Neutrophil (primary cell): ENCODE measurements at regions not wholly inside any gene's neighbourhood (a gene's known extent, or its start where the extent isn't known, plus 50 kb on each side); places are given as distances from the start of the nearest gene placed in this dataset.

Experiments used
- H3K27ac ChIP-seq: fragments of 200-600 bp; sonication (generic); 2 replicates; pipeline ENCODE4 v1.5.1; 2016; ENCODE audit warnings: mild to moderate bottlenecking, moderate library complexity
- H3K27me3 ChIP-seq: fragments of 200-600 bp; sonication (generic); 2 replicates; pipeline ENCODE4 v1.6.0; 2016; ENCODE audit warnings: mild to moderate bottlenecking
- H3K36me3 ChIP-seq: fragments of 200-600 bp; sonication (generic); 2 replicates; pipeline ENCODE4 v1.5.1; 2017
- H3K4me1 ChIP-seq, 2 experiments: fragments of 200-600 bp in 1 of 2; sonication (generic) in 1 of 2; 1 replicate in 1 of 2; 2 replicates in 1 of 2; pipeline versions ENCODE4 v1.5.1 to v1.6.1; 2013 to 2016; ENCODE audit warnings: low read depth in 1 of 2, low read length in 1 of 2, mild to moderate bottlenecking in 1 of 2, moderate library complexity in 1 of 2; ENCODE audit not compliant: control insufficient read depth in 1 of 2, insufficient read depth in 1 of 2
- H3K4me3 ChIP-seq, 2 experiments: fragments of 200-600 bp in 1 of 2; sonication (generic) in 1 of 2; 1 replicate in 1 of 2; 2 replicates in 1 of 2; pipeline ENCODE4 v1.5.1; 2013 to 2016; ENCODE audit warnings: low read depth in 1 of 2, low read length in 1 of 2, mild to moderate bottlenecking in 1 of 2, moderate library complexity in 1 of 2
- H3K9me3 ChIP-seq: fragments of 200-600 bp; sonication (generic); 2 replicates; pipeline ENCODE4 v1.5.1; 2016
- TF ChIP-seq, protein P1 (sequence below): fragments of 200-600 bp; sonication (generic); IDR thresholded peaks from 2 replicates; pipeline ENCODE4 v1.5.1; 2016; ENCODE audit warnings: antibody characterized with exemption

DNA sequence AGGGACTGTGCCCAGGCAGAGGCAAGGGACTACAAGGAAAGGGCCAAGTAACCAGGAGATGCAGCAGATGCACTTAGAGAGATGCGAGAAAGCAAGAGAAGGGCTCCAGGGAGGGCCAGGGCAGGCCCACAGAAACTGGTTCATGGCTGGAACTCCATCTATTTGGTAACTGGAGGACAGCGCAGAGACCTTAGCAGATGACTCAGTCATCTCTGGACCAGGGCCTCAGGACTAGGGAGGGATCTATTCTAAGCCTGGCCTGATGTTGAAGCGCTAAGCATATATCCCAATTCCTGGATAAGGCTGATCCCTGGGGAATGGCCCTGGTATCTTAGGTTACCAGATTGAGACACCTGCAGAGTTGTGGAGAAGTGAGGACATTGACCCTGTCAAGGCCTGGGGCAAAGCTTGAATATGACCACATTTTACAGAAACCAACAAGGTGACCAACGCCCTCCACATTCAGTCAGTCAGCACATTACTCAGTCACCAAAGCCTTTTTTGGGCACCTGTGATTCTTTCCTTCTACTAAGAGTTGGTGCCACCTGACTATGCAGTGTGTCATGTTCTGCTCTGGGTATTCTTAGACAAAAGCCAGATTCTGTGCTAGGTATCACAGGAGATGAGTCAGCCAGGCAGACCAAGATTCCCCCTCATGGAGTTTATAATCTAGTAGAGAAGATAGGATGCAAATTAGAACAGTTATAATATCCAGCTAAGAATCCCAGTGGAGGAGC is 68.4 kb upstream of the SLCO3A1 start:
- Histone ChIP-seq H3K36me3 (no peaks in the 10 kb centered on the region), H3K27ac (no peak overlapping the region), H3K4me3 (no peak overlapping the region), H3K27me3 (no peaks in the 10 kb centered on the region), H3K4me1 (peaks cover 29 to 31% of the 10 kb centered on the region in 2 experiments), H3K9me3 (no peaks in the 10 kb centered on the region)
- TF ChIP-seq, protein P1, sequence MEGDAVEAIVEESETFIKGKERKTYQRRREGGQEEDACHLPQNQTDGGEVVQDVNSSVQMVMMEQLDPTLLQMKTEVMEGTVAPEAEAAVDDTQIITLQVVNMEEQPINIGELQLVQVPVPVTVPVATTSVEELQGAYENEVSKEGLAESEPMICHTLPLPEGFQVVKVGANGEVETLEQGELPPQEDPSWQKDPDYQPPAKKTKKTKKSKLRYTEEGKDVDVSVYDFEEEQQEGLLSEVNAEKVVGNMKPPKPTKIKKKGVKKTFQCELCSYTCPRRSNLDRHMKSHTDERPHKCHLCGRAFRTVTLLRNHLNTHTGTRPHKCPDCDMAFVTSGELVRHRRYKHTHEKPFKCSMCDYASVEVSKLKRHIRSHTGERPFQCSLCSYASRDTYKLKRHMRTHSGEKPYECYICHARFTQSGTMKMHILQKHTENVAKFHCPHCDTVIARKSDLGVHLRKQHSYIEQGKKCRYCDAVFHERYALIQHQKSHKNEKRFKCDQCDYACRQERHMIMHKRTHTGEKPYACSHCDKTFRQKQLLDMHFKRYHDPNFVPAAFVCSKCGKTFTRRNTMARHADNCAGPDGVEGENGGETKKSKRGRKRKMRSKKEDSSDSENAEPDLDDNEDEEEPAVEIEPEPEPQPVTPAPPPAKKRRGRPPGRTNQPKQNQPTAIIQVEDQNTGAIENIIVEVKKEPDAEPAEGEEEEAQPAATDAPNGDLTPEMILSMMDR, result no peak

DNA sequence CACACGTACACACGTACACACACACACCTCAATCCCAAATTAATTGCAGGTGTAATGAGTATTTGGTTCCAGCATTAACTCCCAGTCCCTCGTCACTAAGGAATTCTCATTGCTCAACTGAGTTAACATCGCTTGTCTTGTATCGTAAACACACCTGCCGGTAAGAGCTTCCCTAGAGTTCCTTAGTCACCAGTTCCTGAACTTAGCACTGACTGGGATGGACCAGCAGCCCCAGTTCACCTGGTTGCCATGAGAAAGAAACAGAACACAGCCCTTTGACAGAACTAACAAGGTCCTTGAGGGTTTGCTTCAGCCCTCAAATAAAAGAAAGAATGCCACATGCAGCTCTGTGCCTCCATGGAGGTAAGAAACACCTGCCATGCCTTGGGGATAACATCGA is 66.3 kb upstream of the SLCO3A1 start:
- Histone ChIP-seq H3K9me3 (no peaks in the 10 kb centered on the region), H3K4me1 (peaks cover 8 to 10% of the 10 kb centered on the region in 2 experiments), H3K27ac (no peak overlapping the region), H3K36me3 (no peaks in the 10 kb centered on the region), H3K4me3 (no peak overlapping the region), H3K27me3 (no peaks in the 10 kb centered on the region)
- TF ChIP-seq, protein P1, result no peak

GRCh38 chr15:91789136-91789535 is 64.4 kb upstream of the SLCO3A1 start:
- no peak overlapping the region for H3K27ac ChIP-seq
- H3K4me3 ChIP-seq, result no peak overlapping the region
- TF ChIP-seq, protein P1, result no peak
- no peaks in the 10 kb centered on the region for H3K27me3 ChIP-seq
- H3K9me3 ChIP-seq, result no peaks in the 10 kb centered on the region
- H3K36me3 ChIP-seq, result no peaks in the 10 kb centered on the region
- H3K4me1 ChIP-seq, result no peaks in the 10 kb centered on the region

DNA sequence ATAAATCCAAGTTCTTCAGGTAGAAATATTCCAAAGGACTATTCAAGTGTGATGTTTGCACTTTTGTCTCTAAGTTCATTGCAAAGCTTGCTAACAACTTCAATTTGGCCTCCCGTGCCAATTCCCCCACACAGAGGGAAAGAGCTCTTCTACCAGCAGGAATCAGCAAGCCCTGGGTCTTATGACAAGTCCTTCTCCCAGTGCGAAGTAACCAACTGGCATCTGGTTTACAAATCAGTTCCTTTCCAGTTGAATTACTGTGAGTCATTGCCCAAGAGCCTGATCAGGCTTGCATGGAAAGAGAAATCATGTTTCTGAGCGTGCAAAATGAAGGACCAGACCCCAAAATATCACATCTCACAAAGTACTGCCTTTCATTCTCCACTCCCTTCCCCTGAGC is 62.7 kb upstream of the SLCO3A1 start:
- no peak overlapping the region for H3K27ac ChIP-seq
- H3K36me3 ChIP-seq, result no peaks in the 10 kb centered on the region
- TF ChIP-seq, protein P1, result no peak
- H3K9me3 ChIP-seq, result no peaks in the 10 kb centered on the region
- H3K4me1 ChIP-seq, result no peaks in the 10 kb centered on the region
- no peaks in the 10 kb centered on the region for H3K27me3 ChIP-seq
- H3K4me3 ChIP-seq, result no peak overlapping the region

DNA sequence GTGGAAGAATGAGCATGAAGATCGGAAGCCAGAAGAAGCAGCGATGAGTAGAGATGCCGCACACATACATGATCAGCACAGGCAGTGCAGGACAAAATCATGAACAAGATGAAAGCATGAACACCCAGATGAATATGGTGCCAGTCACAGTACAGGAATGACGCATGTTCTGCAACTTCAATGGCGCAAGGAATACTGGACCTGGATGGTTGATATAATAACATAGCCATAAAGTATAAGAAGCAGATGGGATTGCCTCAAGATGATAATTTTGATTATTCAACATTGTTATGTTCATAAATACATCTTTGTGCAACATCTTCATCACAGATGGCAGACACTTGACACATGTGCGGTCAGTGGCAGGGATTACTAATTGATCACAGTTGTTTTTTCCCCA is 59.7 kb upstream of the SLCO3A1 start:
- H3K27me3 ChIP-seq, result no peaks in the 10 kb centered on the region
- H3K4me3 ChIP-seq, result no peak overlapping the region
- H3K27ac ChIP-seq, result no peak overlapping the region
- no peaks in the 10 kb centered on the region for H3K9me3 ChIP-seq
- no peaks in the 10 kb centered on the region for H3K36me3 ChIP-seq
- H3K4me1 ChIP-seq, result no peaks in the 10 kb centered on the region
- TF ChIP-seq, protein P1, result no peak
